ENCODE measurements at regions not wholly inside any gene's neighbourhood (a gene's known extent, or its start where the extent isn't known, plus 50 kb on each side); places are given as distances from the start of the nearest gene placed in this dataset.
A peak's percentile ranks its signal among the peaks of the same experiment; 100 is the strongest.
"Not testable (repeated sequence)": the region's sequence is repeated elsewhere in the genome, so short reads cannot be mapped to it uniquely, and the experiment has no call there.

DNA sequence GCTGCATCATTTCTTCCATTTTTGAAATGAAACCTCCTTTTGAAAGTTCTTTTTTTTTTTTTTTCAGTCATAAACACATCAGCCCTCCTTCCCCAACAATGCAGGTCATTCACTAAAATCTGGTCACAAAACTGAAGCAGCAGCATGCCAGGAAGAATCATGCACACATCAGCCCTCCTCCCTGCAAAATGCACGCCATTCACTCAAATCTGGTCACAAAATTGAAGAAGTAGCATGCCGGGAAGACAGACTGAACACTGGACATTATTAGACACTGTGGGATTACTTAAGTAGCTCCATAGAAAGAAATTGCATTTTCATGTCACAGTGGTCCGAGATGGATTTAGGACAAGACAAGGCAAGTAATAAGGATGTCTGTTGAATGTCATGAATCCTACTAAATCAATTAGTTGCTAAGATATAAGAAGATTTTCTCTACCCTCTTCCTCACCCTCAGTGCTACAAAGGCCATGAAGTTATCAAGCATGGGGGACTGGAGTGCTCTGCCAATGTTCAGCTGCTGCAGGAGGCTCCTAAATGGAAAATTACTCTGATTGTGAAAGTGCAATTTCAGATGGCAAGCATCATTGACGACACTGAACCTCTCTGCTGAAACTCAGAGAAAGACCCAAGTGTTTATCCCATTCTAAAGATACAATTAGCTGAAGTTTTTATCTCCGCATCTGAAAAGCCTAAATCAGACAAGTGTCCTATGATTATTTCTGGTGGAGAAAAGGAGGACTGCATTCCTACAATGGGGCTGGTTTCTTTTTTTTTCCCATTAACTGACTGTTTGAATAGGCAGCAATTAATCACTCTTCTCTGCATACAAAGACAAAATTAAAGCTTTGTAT, 913.2 kb downstream of the DIAPH3 start:
- DNase-seq (ENCODE audit: low read depth): no peak

- DNase-seq (ENCODE audit: low read depth): no peak
These were observed 904.3 kb downstream of the DIAPH3 start for GRCh38 chr13:59259165-59260000.

DNA sequence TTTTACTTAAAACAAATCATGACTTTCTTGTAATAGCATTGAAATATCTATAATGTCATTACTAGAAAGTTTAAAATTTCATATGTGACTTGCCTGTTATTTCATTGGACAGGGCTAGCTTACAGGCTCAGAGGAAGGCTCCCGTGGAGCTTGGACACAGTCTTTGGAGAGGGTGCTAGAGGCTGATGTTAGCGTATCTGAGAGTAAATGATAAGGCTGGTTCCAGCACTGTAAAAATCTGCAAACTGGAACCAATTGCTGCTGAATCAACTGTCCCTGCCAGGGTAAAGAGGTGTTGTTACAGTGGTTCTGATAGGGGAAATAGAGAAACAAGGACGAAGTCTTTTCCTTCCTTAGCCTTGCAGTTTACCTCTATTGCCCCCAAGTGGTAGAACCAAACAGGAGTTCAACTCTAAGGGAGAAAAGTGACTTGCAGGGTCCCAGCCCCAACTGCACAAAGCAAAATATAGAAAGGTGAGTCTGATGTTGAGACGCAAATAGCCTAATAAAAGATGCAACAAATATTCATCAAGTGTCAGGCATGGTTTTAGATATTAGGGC, 901.7 kb downstream of the DIAPH3 start:
- no peak for DNase-seq (ENCODE audit: low read depth)

DNA sequence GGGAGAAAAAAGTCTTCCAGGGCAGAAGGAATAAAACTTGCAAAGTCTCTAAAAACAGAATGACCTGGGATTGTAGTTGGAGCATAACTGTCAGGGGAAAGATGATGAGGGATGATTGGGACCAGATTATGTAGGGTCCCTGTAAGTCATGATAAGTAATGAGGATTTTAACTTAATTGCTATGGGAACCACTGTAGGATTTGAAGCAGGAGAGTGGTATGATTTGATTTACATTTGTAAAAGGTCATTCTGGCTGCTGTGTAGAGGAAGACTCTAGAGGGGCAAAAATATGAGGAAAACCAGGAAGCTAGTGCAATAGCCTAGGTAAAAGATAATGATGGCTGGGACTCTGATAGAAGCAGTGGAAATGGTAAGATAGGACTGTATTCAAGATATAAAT, 900.2 kb downstream of the DIAPH3 start:
- DNase-seq (ENCODE audit: low read depth): no peak

DNA sequence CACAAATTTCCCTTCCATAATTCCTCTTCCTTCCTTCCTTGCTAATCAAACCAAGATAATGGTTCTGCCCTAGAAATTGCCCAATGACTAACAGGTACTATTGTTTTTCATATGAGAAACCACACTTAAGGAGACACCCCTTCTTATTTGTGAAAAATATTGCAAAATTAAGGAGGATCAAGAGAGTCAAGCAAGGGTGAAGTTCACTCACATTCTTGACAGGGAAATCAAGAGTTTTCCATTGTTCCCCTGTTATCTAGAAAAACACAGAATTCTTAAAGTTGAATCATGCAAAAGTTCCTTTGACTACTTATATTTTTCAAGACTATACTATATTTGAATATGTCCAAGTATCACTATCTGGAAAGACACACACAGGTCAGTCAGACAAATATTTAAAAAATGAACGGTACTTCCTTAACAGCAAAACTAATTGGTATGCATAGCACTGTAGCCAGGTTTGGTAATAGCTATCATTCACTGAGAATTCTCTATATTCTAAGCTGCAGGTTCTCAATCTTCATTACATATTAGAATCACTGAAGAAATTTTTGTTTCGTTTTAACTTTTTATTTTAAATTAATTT, 897.2 kb downstream of the DIAPH3 start:
- no peak for DNase-seq (ENCODE audit: low read depth)

DNA sequence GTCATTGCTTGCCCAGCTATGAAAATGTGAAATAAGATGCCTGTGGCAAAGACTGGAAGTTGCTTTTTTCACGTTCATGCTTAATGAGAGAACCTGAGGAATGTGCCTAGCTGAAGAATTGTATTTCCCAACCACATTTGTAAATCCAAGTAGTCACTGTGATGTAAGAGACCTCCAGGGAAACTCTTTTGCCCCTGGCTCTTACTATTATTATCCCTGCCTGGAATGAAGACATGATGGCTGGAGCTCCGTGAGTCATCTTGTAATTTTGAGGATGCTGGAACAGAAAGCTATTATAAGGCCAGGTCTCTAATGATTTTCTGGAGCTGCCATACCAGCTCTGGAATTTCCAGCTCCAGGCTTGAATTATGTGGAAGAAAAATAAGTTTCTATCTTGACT, 894.3 kb downstream of the DIAPH3 start:
- DNase-seq (ENCODE audit: low read depth): no peak

DNA sequence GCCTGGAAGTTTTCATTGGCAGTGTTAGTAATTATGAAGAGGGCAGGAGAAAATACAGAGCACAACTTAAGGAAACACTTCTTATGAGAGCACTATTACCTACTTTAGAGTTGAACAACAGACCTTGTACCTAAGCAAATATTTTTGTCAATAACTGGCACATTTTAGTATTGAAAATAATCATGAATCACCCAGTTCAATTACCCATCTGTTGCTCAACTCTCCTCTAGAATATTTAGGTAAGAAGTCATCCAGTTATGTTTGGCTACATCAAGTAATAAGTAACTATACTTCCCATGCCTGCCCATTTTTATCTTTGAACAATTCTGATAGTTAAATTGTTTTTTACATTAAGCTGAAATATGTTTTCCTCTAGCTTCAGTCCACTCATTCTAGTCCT, 893.4 kb downstream of the DIAPH3 start:
- DNase-seq (ENCODE audit: low read depth): no peak

DNA sequence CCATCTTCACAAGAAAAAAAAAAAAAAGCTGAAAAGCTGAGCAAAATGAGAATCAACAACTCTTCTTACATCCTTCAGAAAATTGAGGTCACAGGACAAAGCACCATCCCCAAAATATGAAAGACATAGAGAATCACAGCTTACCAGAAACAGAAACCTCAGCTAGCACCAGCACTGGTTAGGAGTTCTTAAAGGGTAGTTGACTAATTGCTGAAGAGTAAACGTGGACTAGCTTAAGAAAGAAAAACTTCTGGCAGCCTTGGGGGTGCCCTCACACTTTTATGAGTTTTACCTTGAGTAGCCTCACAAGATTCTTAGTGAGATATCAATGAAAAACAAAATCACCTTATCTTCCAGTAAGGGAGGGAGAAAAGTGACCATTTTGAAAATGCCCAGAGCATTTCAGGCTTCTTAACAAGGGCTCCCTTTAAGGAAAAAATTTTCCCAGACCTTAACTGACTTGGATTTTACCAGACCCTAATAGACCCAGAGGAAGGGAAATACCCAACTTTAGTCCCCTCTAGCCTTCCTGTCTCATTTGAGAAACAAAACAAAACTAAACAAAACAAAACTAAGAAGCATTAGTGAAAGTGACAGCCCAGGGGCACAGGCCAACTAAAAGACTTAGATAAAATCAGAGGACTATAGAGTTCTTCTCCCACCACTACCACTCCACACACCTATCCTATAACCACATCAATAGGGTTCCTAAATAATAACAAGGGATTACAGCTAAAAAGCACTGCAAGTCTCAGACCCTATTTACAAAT, 888.6 kb downstream of the DIAPH3 start:
- no peak for DNase-seq (ENCODE audit: low read depth)

GRCh38 chr13:59276436-59276835, 887.3 kb downstream of the DIAPH3 start:
- DNase-seq (ENCODE audit: low read depth): no peak

DNA sequence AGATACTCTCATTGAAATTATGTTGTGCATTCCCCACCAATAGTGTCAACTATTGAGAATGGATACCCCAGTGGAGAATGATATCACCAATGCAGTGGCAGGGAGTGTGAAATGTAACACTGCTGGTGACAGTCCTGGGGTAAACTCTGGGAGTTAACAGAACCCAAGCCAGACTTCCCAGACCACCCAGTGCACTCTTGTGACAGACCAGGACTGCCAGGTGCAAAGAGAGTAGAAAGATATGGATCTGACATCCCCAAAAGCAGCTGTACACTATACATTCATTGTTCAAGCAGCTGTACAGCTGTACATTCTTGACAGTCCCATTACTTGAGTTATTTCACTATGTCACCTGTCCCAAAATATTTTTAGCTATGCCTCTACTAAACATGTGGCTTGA, 886.6 kb downstream of the DIAPH3 start:
- DNase-seq (ENCODE audit: low read depth): no peak

DNA sequence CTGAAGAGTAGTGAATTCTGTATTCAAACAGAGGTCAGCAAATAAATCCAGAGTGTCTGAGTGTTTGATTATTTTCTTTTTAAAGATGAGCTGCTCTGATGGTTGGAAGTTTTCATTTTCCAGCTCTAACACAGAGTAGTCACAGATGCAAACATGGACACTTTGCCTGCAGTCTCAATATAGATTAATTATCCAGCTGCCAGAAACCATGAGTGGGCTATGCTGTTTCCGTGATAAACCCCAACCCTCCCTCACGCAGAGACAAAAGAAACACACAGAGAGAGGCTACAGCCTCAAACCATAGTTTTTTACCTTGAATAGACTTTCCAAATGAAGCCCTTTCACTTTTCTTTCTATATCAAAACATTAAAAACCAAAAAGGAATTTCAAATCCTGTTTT, 884.7 kb downstream of the DIAPH3 start:
- DNase-seq (ENCODE audit: low read depth): no peak

DNA sequence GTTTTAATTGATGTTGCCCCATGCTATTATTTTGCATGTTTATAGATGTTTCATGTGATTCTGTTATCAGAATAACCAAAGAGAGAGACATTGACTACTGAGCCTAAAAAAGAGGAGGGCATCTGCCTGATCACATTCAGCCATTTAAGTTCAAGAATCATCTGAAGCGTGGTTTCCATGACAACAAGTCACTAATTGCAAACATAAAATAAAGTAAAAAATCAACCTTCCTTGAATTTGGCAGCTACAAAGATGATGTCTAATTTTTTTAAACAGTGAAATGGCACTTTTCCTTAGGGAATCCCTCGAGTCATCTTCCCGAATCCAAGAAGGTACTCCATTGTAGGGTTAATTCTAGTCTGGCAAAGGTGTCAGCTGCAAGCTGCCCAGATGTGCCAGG, 884.2 kb downstream of the DIAPH3 start:
- no peak for DNase-seq (ENCODE audit: low read depth)

DNA sequence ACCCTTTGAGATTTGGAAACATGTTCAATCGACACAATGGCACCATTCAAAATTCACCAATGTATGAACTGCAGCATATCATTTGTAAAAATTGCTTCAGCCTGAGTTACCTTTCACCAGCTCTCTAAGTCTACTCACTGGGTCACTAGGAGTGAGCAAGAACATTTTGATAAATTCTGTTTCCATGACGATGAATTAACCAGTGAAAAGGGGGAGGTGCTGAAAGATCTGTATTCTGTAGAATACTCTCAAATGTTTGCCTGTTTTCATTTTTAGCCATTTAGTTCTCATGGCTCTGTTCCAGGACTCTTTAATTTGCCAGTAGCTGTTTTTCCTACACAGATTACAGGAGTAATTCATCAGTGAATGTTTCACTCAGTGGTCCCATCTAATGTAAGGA, 883.4 kb downstream of the DIAPH3 start:
- DNase-seq (ENCODE audit: low read depth): no peak

GRCh38 chr13:59281453-59281852, 882.3 kb downstream of the DIAPH3 start:
- DNase-seq (ENCODE audit: low read depth): no peak

- not testable (repeated sequence) for DNase-seq (ENCODE audit: low read depth)
These were observed 871.5 kb downstream of the DIAPH3 start for GRCh38 chr13:59292240-59292639.

- DNase-seq (ENCODE audit: low read depth): no peak
These were observed 864.1 kb downstream of the DIAPH3 start for GRCh38 chr13:59299584-59299983.

DNA sequence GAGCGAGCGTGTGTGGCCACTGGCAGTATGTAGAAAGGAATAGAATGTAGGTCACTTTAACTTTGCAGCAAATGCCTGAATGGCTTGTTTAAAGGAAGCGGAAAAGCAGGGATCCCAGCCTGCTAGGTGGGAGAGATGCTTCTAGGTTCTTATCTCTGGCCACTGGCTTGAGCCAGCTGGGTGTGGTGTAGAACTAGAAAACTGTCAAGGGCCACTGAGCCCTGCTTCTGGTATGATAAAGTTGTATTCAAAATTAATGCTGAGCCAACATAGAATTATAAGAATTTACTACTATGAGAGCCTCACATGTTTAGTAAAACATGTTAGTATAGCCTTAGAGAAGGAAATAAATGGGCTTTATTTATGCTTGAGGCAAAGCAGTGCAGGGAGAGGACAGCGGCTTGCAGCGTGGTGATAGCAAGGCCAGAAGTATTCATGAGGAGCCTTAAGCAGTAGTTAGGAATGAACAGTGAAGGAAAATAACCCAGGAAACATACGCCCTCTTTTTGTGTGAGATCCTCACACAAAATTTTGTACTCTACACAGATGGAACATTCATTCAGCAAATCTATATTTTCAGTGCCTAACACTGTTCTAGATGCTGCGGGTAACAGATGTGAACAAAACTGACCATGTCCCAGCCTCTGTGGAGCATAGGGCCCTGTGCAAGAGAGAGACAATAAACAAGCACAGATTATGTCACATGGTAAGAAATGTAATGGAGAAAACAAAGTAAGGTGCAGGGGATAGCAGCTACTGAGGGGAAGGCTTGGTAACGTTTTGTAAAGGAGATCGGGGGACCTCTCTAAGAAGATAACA, 863.2 kb downstream of the DIAPH3 start:
- peak; percentile 51 for DNase-seq (ENCODE audit: low read depth)

- no peak for DNase-seq (ENCODE audit: low read depth)
These were observed 862.6 kb downstream of the DIAPH3 start for GRCh38 chr13:59301174-59301567.

DNA sequence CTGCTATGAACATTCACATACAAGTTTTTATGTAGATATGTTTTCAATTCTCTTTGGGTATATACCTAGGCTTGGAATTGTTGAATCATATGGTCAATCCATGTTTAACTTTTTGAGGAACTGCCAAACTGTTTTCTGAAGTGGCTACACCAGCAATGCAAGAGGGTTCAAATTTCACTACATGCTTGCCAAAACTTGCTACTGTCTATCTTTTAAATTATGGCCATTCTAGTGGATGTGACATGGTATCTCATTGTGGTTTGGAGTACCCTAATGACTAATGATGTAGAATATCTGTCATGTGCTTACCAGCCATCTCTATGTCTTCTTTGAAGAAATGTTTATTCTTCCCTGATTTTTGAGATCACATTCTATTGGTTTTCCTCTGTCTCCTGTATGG, 860.3 kb downstream of the DIAPH3 start:
- DNase-seq (ENCODE audit: low read depth): no peak

DNA sequence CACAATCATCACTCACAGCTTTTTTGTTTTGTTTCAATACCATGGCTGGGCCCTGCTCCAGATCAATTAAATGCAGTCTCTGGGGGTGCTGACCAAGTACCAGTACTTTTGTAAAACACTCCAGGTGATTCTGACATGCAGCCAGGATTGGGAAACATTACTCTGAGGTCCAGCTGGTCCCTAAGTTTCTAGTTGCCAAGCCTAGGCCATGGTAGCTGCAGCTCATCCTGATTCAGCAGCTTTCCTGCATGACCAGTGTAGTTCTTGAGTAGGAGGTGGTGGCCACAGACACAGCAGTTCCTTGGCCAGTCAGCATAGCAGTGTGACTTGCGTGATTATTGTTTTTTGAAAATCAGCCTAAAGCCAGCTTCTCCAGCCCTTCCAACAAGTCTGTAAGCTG, 859.1 kb downstream of the DIAPH3 start:
- no peak for DNase-seq (ENCODE audit: low read depth)

DNA sequence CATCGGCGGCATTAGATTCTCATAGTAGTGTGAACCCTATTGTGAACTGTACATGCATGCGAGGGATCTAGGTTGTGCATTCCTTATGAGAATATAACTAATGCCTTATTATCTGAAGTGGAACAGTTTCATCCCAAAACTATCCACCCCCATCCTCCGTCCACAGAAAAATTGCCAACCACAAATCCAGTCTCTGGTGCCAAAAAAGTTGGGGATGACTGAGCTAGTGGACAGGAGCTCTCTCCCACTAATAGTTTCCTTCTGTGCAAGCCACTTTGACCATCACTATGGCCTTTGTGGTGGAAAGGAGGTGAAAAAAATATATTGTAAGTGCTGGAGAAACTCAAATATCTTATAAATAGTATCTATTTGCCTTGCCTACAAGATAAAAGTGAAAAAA, 857.8 kb downstream of the DIAPH3 start:
- no peak for DNase-seq (ENCODE audit: low read depth)
